ENCODE measurements at regions not wholly inside any gene's neighbourhood (a gene's known extent, or its start where the extent isn't known, plus 50 kb on each side); places are given as distances from the start of the nearest gene placed in this dataset.

DNA sequence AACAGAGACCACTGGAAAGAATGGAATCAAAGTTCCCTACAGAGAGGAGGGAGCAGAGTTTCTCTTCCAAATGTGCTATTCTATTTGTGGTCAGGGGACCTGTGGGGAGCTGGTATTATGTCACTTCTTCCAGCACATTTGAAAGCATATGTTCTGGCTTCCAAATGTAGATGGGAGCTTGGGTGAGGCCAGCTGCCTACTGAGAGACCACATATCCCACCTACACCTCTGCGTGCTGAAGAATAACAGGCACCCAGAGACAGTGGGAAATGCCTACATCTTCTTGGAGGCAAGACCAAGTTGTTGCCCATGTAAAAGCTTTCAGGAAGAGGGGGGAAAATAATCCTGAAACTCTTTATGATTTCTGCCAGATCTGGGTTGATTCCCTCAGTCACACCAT is 286.8 kb upstream of the UMPS start:
- Histone ChIP-seq H3K27ac (ENCODE audit: insufficient read depth, low read depth, low read length) (no peak overlapping the region), H3K36me3 (ENCODE audit: control insufficient read depth in 2 of 2, extremely low read depth in 1 of 2, insufficient read depth in 2 of 2, low read length in 2 of 2) (no peaks in the 10 kb centered on the region), H3K4me3 (replicated peaks in 1 of 3; ENCODE audit: insufficient read depth in 1 of 3, low read depth in 1 of 3, low read length in 3 of 3) (no peak overlapping the region), H3K4me1 (ENCODE audit: control insufficient read depth, extremely low read depth, insufficient read depth, low read length) (no peaks in the 10 kb centered on the region), H3K4me2 (ENCODE audit: insufficient read depth, low read length) (no peak overlapping the region), H3K9ac (replicated peaks; ENCODE audit: extremely low read depth, insufficient read depth, low read length) (no peak overlapping the region), H2AFZ (ENCODE audit: low read depth, low read length) (no peak overlapping the region), H3K27me3 (ENCODE audit: control insufficient read depth in 2 of 2, insufficient read depth in 2 of 2, low read length in 2 of 2) (no peaks in the 10 kb centered on the region), H3K9me3 (replicated peaks; ENCODE audit: control insufficient read depth, insufficient read depth, low read length) (no peaks in the 10 kb centered on the region), H3K9me1 (replicated peaks; ENCODE audit: control insufficient read depth, extremely low read depth, insufficient read depth, low read length) (no peaks in the 10 kb centered on the region), H3K79me2 (ENCODE audit: control insufficient read depth, insufficient read depth, low read length) (no peaks in the 10 kb centered on the region), H4K20me1 (replicated peaks; ENCODE audit: control insufficient read depth, extremely low read depth, insufficient read depth, low read length) (no peaks in the 10 kb centered on the region)
- TF ChIP-seq JUN (IDR thresholded peaks at IDR 0.05; ENCODE audit: borderline replicate concordance, insufficient read depth, insufficient read length, low read depth) = no peak
- no peak for TF ChIP-seq MYC (IDR thresholded peaks at IDR 0.05; ENCODE audit: low read depth, low read length)
- TF ChIP-seq, protein P1, sequence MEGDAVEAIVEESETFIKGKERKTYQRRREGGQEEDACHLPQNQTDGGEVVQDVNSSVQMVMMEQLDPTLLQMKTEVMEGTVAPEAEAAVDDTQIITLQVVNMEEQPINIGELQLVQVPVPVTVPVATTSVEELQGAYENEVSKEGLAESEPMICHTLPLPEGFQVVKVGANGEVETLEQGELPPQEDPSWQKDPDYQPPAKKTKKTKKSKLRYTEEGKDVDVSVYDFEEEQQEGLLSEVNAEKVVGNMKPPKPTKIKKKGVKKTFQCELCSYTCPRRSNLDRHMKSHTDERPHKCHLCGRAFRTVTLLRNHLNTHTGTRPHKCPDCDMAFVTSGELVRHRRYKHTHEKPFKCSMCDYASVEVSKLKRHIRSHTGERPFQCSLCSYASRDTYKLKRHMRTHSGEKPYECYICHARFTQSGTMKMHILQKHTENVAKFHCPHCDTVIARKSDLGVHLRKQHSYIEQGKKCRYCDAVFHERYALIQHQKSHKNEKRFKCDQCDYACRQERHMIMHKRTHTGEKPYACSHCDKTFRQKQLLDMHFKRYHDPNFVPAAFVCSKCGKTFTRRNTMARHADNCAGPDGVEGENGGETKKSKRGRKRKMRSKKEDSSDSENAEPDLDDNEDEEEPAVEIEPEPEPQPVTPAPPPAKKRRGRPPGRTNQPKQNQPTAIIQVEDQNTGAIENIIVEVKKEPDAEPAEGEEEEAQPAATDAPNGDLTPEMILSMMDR (IDR thresholded peaks at IDR 0.05; ENCODE audit: extremely low read depth in 1 of 2, insufficient read depth in 1 of 2, low read depth in 1 of 2, low read length in 2 of 2) = no peak
- TF ChIP-seq POLR2A (IDR thresholded peaks at IDR 0.05; ENCODE audit: low read depth, low read length) = no peak
- TF ChIP-seq FOS (IDR thresholded peaks at IDR 0.05; ENCODE audit: borderline replicate concordance, insufficient read depth, low read length) = no peak
- no peak for TF ChIP-seq EZH2 (IDR thresholded peaks at IDR 0.05; ENCODE audit: borderline replicate concordance, low read depth, low read length, severe bottlenecking)
- TF ChIP-seq, protein P2, sequence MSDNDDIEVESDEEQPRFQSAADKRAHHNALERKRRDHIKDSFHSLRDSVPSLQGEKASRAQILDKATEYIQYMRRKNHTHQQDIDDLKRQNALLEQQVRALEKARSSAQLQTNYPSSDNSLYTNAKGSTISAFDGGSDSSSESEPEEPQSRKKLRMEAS (IDR thresholded peaks at IDR 0.05; ENCODE audit: insufficient read depth, insufficient read length) = no peak
- no peak for TF ChIP-seq POLR2AphosphoS5 (IDR thresholded peaks at IDR 0.05; ENCODE audit: insufficient read depth, low read depth, low read length)
- no peak for TF ChIP-seq GATA2 (IDR thresholded peaks at IDR 0.05; ENCODE audit: insufficient read depth, insufficient read length, low read depth, low read length)
- BruUV-seq (replicated peaks) = no TSS peak
- no peak for FAIRE-seq
- dilution Hi-C loops (cut with MboI; ENCODE audit: extremely low pct_ligation_motif_present, low sequenced_read_pairs) = no loop called here
- DNase-seq (ENCODE audit: low read depth, low spot score) = no peak
- ChIA-PET POLR2A (interaction anchor here (0.6 kb wide), 1 partner anchor 411 kb away, joined by 3 read pairs; the partner anchor contains the start of gene KALRN), CTCF (interaction anchor here (1.1 to 1.9 kb wide), 2 partner anchors 89 to 92 kb away, joined by 3 to 8 read pairs; no protein-coding TSS in a partner anchor)
- intact Hi-C loops (cut with micrococcal nuclease) = no loop called here
